ENCODE measurements at regions not wholly inside any gene's neighbourhood (a gene's known extent, or its start where the extent isn't known, plus 50 kb on each side); places are given as distances from the start of the nearest gene placed in this dataset.

DNA sequence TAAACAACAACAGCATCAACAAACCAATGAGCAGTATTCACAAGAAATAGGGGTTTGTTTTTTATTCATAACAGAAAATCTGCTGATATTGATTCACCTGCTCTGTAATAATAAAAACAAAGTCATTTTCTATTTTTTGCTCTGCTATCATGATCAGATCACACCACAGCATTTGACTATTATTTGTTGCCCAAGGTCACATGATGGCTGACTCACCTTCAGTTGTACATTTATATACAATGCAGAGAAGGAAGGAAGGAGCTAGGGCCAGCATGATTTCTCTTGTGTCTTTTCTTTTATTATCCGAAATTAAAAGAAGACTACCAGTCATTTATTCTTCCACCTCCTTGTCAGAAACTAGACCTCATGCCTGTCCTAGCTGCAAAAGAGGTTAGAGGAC is 1427.7 kb upstream of the CELF4 start:
- TF ChIP-seq, protein P1, sequence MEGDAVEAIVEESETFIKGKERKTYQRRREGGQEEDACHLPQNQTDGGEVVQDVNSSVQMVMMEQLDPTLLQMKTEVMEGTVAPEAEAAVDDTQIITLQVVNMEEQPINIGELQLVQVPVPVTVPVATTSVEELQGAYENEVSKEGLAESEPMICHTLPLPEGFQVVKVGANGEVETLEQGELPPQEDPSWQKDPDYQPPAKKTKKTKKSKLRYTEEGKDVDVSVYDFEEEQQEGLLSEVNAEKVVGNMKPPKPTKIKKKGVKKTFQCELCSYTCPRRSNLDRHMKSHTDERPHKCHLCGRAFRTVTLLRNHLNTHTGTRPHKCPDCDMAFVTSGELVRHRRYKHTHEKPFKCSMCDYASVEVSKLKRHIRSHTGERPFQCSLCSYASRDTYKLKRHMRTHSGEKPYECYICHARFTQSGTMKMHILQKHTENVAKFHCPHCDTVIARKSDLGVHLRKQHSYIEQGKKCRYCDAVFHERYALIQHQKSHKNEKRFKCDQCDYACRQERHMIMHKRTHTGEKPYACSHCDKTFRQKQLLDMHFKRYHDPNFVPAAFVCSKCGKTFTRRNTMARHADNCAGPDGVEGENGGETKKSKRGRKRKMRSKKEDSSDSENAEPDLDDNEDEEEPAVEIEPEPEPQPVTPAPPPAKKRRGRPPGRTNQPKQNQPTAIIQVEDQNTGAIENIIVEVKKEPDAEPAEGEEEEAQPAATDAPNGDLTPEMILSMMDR (IDR thresholded peaks at IDR 0.05), result no peak
- TF ChIP-seq POLR2A (IDR thresholded peaks at IDR 0.05), result no peak
